ENCODE measurements at regions not wholly inside any gene's neighbourhood (a gene's known extent, or its start where the extent isn't known, plus 50 kb on each side); places are given as distances from the start of the nearest gene placed in this dataset.

- DNase-seq (ENCODE audit: low read depth in 3 of 3), result no peak
Observed at GRCh38 chr9:89993678-89994630, 389.1 kb downstream of the GADD45G start.

GRCh38 chr9:89994988-89995613 lies 390.3 kb downstream of the GADD45G start:
- no peak for DNase-seq (ENCODE audit: low read depth in 3 of 3)

- no peak for DNase-seq (ENCODE audit: low read depth in 3 of 3)
Observed at GRCh38 chr9:89996116-89996515, 391.3 kb downstream of the GADD45G start.

GRCh38 chr9:89996773-89997172 lies 392.0 kb downstream of the GADD45G start:
- no peak for DNase-seq (ENCODE audit: low read depth in 3 of 3)

- no peak for DNase-seq (ENCODE audit: low read depth in 3 of 3)
Observed at GRCh38 chr9:89998633-89999032, 393.8 kb downstream of the GADD45G start.

DNA sequence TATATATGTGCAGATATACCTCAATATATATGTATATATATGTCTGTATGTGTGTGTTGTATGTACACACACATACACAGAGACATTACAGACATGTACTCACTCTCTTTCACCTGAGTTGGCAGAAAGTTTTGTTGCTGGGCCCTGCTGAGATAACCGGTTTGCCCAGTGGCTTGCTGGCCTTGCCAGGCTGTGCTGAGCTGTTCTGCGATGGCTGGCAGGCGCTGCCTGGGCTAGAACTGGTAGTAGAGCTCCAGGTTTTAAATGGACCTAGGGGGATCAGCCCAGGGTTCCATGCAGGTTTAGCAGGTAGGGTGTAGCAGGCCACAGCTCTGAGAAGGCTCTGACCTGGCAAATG lies 394.3 kb downstream of the GADD45G start:
- DNase-seq (ENCODE audit: low read depth in 3 of 3), result no peak

- DNase-seq (ENCODE audit: low read depth in 3 of 3), result peak; percentile 16 to 48 (median 39)
Observed at GRCh38 chr9:89999534-90000370, 394.9 kb downstream of the GADD45G start.

DNA sequence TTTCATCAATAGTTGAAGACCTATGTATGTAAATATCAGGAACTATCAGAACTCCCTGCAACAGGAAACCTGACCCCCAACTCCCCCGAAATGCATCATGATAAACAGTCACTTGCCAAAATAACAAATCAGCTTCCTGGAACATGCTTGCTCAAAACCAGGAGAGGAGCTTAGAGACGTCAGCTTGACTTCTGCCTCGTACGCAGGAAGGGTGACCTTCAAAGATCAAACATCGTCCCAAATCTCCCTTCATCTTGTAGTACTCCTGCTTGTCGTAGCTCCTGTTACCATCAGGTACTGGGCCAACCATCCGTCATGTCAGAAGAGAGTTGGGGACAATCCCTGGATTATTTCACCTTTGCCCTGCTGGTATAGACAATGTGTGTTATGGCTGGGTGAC lies 396.1 kb downstream of the GADD45G start:
- no peak for DNase-seq (ENCODE audit: low read depth in 3 of 3)

GRCh38 chr9:90001747-90002146 lies 396.9 kb downstream of the GADD45G start:
- no peak for DNase-seq (ENCODE audit: low read depth in 3 of 3)

DNA sequence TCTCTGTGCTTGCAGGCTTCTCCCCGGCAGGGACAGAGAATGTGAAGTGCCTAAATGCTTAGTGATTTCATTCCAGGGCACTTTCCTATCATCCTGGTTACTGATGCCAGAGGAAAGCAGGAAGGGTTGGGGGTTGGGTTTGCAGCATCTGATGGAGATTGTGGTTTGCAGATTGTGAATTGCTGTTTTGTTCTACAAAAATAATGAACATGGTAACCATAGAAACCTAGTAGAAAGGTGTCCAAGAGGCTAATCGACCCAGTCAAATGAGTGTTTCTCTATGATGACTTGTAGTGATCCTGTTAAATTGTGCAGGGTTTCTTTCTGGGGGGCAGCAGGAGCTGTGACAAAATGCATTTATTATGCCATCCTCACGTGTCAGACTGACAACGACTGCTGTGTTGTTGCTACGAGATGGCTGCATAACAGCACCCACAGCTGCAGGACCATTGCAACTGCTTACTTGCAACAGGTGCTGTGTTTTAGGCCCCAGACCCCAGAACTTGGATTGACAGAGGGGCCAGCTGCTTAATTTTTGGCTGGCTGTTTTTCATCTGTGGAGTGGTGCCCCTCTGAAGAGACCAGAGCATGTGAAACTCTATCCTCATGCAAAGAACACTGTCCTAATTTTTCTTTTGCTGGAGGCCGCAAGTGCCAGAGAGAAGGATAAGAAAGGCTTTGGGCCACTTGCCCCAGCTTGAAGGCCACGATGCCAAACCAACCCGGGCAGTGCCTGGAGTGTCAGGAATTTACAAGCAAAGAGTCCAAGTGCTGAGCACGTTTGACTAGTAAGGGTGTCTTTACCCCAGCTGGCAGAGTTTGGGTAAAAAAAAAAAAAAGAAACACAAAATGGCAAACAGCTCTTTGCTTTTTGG lies 397.8 kb downstream of the GADD45G start:
- DNase-seq (ENCODE audit: low read depth in 3 of 3), result no peak

DNA sequence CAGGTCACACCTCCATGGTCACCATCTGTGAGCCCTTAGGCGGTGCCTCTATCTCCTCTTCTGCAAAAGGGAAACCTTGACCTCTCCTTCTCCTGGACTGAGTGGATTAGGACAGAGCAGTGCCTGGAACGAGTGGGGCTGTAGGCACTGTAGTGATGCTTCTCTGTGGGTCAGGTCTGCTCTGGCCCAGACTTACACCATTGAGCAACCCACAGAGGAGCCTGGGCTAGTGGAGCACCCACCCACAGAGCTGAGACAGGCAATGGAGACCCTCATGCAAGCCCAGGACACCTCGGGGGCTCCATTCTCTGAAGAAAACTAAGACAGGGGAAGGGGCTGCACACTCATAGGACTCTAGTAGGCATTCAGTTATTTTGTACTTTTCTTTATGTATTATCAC lies 400.6 kb downstream of the GADD45G start:
- DNase-seq (ENCODE audit: low read depth in 3 of 3), result no peak

DNA sequence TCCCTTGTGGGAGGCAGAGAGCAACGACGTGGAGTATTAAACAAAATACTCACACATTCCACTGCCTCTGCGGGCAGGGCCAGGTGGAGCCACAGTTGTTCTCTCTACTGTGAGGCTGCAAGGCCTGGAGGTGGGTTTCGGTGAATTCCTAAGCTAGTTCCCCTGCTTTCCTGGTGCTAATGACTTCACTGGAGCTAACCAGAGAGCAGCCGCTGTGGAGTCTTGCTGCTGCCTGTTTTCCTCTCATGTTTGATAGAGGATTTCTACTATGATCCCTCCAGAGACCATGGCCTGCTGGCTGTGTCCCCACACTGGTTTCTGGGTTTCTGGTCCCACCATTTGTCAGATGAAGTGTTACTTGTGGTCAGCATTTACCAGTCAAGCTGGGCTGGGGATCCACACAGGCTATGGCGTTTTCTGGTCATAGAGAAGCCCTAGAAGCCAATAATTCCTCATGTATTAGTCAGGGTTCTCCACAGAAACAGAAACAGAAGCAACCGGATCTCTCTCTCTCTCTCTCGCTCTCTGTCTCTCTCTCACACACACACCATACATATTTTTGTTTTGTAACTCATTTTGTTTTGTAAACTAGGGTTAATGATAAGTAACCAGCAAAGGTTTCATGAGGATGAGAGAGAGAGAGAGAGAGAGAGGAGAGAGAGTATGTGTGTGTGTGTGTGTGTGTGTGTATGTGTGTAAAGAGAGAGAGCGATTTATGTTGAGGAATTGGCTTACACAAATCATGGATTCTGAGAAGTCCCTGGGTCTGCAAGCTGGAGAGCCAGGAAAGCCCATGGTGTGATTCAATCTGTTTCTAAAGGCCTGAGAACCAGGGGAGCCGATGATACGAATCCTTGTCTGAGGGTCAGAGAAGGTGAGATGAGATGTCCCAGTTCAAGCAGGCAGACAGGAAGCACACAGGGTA lies 403.0 kb downstream of the GADD45G start:
- no peak for DNase-seq (ENCODE audit: low read depth in 3 of 3)

DNA sequence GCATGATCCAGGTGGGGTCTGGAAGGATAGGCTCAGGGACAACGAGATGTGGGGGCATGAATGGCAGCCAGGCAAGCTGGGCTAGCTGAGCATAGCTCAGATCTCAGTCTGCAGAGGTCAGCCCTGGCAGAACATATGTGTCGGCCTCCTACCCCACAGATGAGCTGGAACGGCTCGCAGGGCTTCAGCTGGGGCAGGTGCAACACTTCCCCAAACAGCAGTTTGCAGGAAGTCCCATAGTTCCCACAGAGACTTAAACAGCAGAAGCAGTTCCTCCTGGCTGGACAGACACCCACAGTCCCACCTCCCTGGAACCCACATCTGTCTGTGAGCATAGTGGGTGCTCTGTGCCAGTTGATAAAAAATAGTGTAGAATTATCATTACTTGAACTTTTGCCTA lies 404.6 kb downstream of the GADD45G start:
- DNase-seq (ENCODE audit: low read depth in 3 of 3), result no peak

- DNase-seq (ENCODE audit: low read depth in 3 of 3), result no peak
Observed at GRCh38 chr9:90010793-90011192, 406.0 kb downstream of the GADD45G start.

DNA sequence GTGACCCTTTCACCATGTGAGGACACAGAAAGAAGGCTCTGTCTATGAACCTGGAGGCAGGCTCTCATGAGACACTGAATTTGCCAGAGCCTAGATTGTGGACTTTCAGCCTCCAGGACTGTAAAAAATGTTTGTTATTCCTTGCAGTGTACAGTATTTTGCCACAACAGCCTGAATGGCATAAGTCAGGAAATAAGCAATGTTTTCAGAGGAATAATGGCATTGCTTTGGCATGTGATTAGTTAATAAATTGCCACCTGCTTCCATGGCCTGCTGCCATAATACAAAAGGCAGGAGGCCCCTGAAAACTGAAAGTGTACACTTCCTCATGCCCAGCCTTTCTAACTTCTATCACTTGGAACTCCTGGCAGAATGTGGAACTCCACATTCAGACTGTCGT lies 408.1 kb downstream of the GADD45G start:
- DNase-seq (ENCODE audit: low read depth in 3 of 3), result no peak

DNA sequence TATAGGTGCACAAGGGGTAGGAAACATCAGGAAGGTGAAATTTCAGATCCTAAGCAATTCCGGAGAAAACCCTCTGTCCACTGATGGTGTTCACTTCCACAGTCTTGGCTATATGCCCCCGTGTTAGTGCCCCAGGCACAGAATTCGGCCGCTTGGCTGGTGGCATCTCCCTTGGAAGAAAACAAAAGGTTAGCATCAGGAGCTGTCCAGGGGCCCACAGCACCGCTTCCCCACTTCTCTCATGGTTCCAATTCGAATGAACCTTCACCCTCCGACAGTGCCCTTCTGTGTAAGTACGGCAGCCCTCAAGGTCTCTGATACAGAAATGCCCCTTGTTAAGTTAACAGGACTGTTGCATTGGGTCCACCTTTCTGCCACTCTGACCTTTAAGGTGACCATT lies 409.0 kb downstream of the GADD45G start:
- DNase-seq (ENCODE audit: low read depth in 3 of 3), result no peak

DNA sequence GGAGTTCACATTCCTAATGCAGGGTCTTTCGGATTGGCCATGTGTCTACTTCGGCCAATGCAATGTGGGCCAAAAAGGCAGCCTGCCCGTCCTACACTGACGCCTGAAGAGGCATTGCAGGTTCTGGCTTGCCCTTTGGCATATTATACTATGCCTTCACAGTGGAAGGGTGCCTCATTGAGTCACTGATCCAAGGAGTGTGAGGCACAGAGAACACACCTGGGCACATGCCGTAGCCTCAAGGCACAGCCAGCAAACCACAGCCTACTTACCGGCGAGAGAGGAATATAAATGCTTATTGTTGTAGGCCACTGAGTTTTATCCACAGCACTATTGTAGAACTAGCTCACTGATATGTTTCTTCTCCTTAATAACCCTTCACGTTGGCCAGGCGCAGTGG lies 409.6 kb downstream of the GADD45G start:
- no peak for DNase-seq (ENCODE audit: low read depth in 3 of 3)

DNA sequence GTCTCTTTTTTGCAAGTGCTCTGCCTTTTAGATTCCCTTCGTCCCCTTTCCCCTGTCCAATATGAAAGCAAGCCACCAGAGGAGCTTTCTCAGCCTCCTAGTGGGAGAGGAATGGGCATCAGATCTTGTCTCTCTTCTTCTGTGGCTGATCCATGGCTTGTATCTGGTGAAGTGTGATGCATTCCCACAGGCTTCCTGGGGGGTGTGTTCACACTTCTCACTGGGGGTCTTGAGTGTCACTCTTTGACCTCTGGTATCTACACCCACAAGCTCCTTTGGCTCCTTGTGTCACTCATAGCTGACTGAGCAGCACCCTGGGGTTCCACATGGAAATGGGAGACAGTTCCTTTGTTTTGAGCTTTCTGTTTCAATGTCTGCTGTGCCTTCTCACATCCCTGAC lies 411.5 kb downstream of the GADD45G start:
- no peak for DNase-seq (ENCODE audit: low read depth in 3 of 3)

GRCh38 chr9:90017679-90018078 lies 412.9 kb downstream of the GADD45G start:
- DNase-seq (ENCODE audit: low read depth in 3 of 3), result no peak

- DNase-seq (ENCODE audit: low read depth in 3 of 3), result no peak
Observed at GRCh38 chr9:90018688-90019087, 413.9 kb downstream of the GADD45G start.

Data from stimulated activated CD4-positive, alpha-beta T cell treated with anti-CD3 and anti-CD28 coated beads, TNF-alpha, amount 100 ng/mL, for 4 hours (primary cell).